ENCODE measurements at regions not wholly inside any gene's neighbourhood (a gene's known extent, or its start where the extent isn't known, plus 50 kb on each side); places are given as distances from the start of the nearest gene placed in this dataset.

DNA sequence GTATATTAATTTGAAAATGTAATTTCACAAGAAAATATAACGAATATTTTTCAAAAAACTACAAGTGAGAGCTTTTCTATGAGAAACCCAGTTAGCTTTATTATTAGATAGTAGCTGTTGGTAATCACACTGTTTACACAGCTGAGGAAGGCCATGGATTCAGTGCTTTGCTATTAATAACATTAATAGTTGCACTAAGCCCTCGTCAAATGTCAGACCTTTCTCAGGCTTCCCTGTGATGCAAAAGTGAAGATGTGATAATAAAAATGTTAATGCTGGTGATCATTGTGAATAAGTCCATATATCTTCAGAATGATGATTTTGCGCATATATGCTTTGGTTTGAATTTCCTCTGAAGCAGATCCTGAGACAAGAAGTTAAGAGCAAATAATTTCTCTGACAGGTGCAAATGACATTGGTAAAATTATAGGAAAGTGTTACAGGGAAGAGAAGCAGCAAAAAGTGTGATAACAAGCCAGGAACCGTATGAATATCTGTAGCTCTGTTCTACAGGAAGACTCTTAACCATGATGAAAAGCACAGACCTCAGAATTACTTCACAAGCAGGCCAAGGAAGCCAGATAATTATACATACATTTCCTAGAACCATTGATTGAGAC, 56.5 kb upstream of the CNTN6 start:
- DNase-seq (ENCODE audit: low read depth in 2 of 3, low spot score in 2 of 3) = no peak

DNA sequence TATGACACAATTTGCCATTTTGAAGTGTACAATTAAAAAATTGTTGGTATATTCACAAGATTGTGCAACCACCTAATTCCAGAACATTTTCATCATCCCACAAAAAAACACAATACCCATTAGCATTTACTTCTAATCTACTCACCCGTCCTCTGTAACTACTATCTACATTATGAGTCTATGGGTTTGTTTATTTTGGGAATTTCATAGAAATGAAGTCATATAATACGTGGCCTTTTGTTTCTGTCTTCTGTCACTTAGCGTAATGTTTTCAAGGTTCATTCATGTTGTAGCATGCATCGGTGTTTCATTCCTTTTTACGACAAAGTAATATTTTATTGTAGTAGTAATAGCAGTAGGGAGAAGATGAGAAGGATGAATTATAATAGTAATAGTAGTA, 55.2 kb upstream of the CNTN6 start:
- no peak for DNase-seq (ENCODE audit: low read depth in 2 of 3, low spot score in 2 of 3)

Measured in activated CD8-positive, alpha-beta memory T cell treated with anti-CD3 and anti-CD28 coated beads for 48 hours (primary cell).